SK-N-SH treated with all-trans-retinoic acid at 6 μM for 48 hours (cell line): ENCODE measurements at regions not wholly inside any gene's neighbourhood (a gene's known extent, or its start where the extent isn't known, plus 50 kb on each side); places are given as distances from the start of the nearest gene placed in this dataset.

ENCODE experiments used
- ATAC-seq: fragments of 200-7000 bp; cut with Tn5 transposase; 3 replicates; pipeline ENCODE4 v1.9.1; 2020; ENCODE audit warnings: mild to moderate bottlenecking, moderate library complexity
- ARNTL ChIP-seq: fragments of 450-650 bp; formaldehyde crosslinking; IDR thresholded peaks from 2 replicates; pipeline ENCODE4 v1.5.0; 2020; ENCODE audit warnings: low read depth, mild to moderate bottlenecking, moderate library complexity, borderline replicate concordance
- BACH2 ChIP-seq: fragments of 250-450 bp; sonication (Bioruptor Pico); IDR thresholded peaks from 2 replicates; pipeline ENCODE4 v1.9.0; 2021; ENCODE audit warnings: mild to moderate bottlenecking, borderline replicate concordance
- ESRRG ChIP-seq: fragments of 250-450 bp; sonication (Bioruptor Pico); IDR thresholded peaks from 2 replicates; pipeline ENCODE4 v1.6.1; 2021; ENCODE audit warnings: mild to moderate bottlenecking
- GLIS3 ChIP-seq: fragments of 250-450 bp; sonication (Bioruptor Pico); IDR thresholded peaks from 2 replicates; pipeline ENCODE4 v1.5.0; 2020; ENCODE audit warnings: mild to moderate bottlenecking, moderate library complexity
- ISL1 ChIP-seq: fragments of 250-450 bp; sonication (Bioruptor Pico); IDR thresholded peaks from 2 replicates; pipeline ENCODE4 v2.1.2; 2022; ENCODE audit warnings: mild to moderate bottlenecking, moderate library complexity
- OSR1 ChIP-seq: fragments of 250-450 bp; sonication (Bioruptor Pico); IDR thresholded peaks from 2 replicates; pipeline ENCODE4 v1.8.0; 2022; ENCODE audit warnings: moderate library complexity, mild to moderate bottlenecking, inconsistent platforms
- PPARA ChIP-seq: fragments of 250-450 bp; sonication (Bioruptor Pico); IDR thresholded peaks from 2 replicates; pipeline ENCODE4 v1.5.0; 2020; ENCODE audit warnings: mild to moderate bottlenecking, borderline replicate concordance
- RARB ChIP-seq: fragments of 250-450 bp; sonication (Bioruptor Pico); IDR thresholded peaks from 2 replicates; pipeline ENCODE4 v1.8.0; 2021; ENCODE audit warnings: mild to moderate bottlenecking, moderate library complexity
- SNAI2 ChIP-seq: fragments of 250-450 bp; sonication (Bioruptor Pico); IDR thresholded peaks from 2 replicates; pipeline ENCODE4 v1.5.0; 2020; ENCODE audit warnings: mild to moderate bottlenecking, moderate library complexity
- TCF4 ChIP-seq: fragments of 250-450 bp; sonication (Bioruptor Pico); IDR thresholded peaks from 2 replicates; pipeline ENCODE4 v1.8.0; 2021; ENCODE audit warnings: mild to moderate bottlenecking, moderate library complexity, borderline replicate concordance
- TOX ChIP-seq: fragments of 250-450 bp; sonication (Bioruptor Pico); IDR thresholded peaks from 2 replicates; pipeline ENCODE4 v1.8.0; 2021; ENCODE audit warnings: mild to moderate bottlenecking, moderate library complexity, borderline replicate concordance
- ZC3H10 ChIP-seq: fragments of 250-450 bp; sonication (Bioruptor Pico); IDR thresholded peaks from 2 replicates; pipeline ENCODE4 v1.5.1; 2021; ENCODE audit warnings: mild to moderate bottlenecking, moderate library complexity
- ZFP3 ChIP-seq: fragments of 250-450 bp; sonication (Bioruptor Pico); IDR thresholded peaks from 2 replicates; pipeline ENCODE4 v1.5.0; 2020; ENCODE audit warnings: mild to moderate bottlenecking, moderate library complexity
- ZNF565 ChIP-seq: fragments of 450-650 bp; formaldehyde crosslinking; conservative IDR thresholded peaks from 2 replicates; pipeline ENCODE4 v1.5.0; 2020; ENCODE audit warnings: low read depth, mild to moderate bottlenecking, moderate library complexity
- ZNF70 ChIP-seq: fragments of 450-650 bp; formaldehyde crosslinking; IDR thresholded peaks from 2 replicates; pipeline ENCODE4 v1.5.0; 2020; ENCODE audit warnings: mild to moderate bottlenecking, moderate library complexity
- ZNF8 ChIP-seq: fragments of 450-650 bp; formaldehyde crosslinking; IDR thresholded peaks from 2 replicates; pipeline ENCODE4 v1.5.0; 2020; ENCODE audit warnings: mild to moderate bottlenecking, moderate library complexity
- TF ChIP-seq, protein P1 (sequence below): fragments of 250-450 bp; sonication (Bioruptor Pico); IDR thresholded peaks from 2 replicates; pipeline ENCODE4 v1.5.1; 2020; ENCODE audit warnings: low read depth, mild to moderate bottlenecking, moderate library complexity
- TF ChIP-seq, protein P2 (sequence below): fragments of 250-450 bp; sonication (Bioruptor Pico); IDR thresholded peaks from 2 replicates; pipeline ENCODE4 v1.5.0; 2020; ENCODE audit warnings: mild to moderate bottlenecking, moderate library complexity
- TF ChIP-seq, protein P3 (sequence below): fragments of 250-450 bp; sonication (Bioruptor Pico); IDR thresholded peaks from 2 replicates; pipeline ENCODE4 v1.8.0; 2020; ENCODE audit warnings: mild to moderate bottlenecking, moderate library complexity, borderline replicate concordance

DNA sequence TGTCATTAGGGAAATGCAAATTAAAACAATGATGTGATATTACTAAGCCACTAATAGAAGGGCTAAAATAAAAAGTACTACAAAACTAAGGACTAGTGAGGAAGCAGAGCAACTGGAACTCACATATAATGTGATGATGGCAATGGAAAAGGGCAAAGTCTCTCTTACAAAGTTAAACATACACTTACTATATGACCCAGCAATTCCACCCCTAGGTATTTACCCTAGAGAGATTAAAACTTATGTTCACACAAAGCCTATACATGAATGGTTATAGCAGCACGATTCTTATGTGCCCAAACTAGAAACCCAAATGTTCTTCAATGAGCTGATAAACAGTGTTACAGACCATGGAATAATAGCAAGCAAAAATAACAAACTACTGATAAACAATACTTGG lies 643.7 kb downstream of the TLE1 start:
- TF ChIP-seq ZNF8 (CRISPR knock-in tag) (no peak), OSR1 (CRISPR knock-in tag) (no peak), PPARA (CRISPR knock-in tag) (no peak), SNAI2 (no peak), ZFP3 (CRISPR knock-in tag) (no peak), ESRRG (CRISPR knock-in tag) (no peak), TOX (no peak), ZNF70 (CRISPR knock-in tag) (no peak), ISL1 (CRISPR knock-in tag) (no peak)
- TF ChIP-seq, protein P1, sequence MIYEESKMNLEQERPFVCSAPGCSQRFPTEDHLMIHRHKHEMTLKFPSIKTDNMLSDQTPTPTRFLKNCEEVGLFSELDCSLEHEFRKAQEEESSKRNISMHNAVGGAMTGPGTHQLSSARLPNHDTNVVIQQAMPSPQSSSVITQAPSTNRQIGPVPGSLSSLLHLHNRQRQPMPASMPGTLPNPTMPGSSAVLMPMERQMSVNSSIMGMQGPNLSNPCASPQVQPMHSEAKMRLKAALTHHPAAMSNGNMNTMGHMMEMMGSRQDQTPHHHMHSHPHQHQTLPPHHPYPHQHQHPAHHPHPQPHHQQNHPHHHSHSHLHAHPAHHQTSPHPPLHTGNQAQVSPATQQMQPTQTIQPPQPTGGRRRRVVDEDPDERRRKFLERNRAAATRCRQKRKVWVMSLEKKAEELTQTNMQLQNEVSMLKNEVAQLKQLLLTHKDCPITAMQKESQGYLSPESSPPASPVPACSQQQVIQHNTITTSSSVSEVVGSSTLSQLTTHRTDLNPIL, result no peak
- TF ChIP-seq, protein P2, sequence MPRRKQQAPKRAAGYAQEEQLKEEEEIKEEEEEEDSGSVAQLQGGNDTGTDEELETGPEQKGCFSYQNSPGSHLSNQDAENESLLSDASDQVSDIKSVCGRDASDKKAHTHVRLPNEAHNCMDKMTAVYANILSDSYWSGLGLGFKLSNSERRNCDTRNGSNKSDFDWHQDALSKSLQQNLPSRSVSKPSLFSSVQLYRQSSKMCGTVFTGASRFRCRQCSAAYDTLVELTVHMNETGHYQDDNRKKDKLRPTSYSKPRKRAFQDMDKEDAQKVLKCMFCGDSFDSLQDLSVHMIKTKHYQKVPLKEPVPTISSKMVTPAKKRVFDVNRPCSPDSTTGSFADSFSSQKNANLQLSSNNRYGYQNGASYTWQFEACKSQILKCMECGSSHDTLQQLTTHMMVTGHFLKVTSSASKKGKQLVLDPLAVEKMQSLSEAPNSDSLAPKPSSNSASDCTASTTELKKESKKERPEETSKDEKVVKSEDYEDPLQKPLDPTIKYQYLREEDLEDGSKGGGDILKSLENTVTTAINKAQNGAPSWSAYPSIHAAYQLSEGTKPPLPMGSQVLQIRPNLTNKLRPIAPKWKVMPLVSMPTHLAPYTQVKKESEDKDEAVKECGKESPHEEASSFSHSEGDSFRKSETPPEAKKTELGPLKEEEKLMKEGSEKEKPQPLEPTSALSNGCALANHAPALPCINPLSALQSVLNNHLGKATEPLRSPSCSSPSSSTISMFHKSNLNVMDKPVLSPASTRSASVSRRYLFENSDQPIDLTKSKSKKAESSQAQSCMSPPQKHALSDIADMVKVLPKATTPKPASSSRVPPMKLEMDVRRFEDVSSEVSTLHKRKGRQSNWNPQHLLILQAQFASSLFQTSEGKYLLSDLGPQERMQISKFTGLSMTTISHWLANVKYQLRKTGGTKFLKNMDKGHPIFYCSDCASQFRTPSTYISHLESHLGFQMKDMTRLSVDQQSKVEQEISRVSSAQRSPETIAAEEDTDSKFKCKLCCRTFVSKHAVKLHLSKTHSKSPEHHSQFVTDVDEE (CRISPR knock-in tag), result no peak
- TF ChIP-seq, protein P3, sequence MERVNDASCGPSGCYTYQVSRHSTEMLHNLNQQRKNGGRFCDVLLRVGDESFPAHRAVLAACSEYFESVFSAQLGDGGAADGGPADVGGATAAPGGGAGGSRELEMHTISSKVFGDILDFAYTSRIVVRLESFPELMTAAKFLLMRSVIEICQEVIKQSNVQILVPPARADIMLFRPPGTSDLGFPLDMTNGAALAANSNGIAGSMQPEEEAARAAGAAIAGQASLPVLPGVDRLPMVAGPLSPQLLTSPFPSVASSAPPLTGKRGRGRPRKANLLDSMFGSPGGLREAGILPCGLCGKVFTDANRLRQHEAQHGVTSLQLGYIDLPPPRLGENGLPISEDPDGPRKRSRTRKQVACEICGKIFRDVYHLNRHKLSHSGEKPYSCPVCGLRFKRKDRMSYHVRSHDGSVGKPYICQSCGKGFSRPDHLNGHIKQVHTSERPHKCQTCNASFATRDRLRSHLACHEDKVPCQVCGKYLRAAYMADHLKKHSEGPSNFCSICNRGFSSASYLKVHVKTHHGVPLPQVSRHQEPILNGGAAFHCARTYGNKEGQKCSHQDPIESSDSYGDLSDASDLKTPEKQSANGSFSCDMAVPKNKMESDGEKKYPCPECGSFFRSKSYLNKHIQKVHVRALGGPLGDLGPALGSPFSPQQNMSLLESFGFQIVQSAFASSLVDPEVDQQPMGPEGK (CRISPR knock-in tag), result no peak
- ATAC-seq, result no peak

DNA sequence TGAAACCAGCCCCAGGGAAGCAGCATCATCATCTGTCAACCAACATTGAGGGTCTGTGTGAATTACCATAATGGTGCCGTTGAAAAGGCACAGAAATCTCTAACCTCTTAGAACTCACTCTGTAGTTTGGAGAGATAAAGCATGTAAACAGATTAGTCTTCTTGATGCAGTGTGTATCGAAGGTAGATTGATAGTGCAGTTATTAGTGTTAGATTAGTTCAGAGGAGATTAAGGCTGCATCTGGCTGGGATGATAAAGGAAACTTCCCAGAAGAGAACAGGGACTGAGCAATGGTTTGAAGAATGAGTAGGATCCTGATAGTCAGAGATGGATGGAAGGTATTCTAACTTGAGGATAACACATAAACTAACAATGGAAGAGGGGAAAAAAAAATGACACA lies 651.5 kb downstream of the TLE1 start:
- TF ChIP-seq BACH2 (CRISPR knock-in tag) (no peak), TCF4 (CRISPR knock-in tag) (peak; percentile 39; the same call in 1 of the 2 replicates)
- ATAC-seq, result no peak

DNA sequence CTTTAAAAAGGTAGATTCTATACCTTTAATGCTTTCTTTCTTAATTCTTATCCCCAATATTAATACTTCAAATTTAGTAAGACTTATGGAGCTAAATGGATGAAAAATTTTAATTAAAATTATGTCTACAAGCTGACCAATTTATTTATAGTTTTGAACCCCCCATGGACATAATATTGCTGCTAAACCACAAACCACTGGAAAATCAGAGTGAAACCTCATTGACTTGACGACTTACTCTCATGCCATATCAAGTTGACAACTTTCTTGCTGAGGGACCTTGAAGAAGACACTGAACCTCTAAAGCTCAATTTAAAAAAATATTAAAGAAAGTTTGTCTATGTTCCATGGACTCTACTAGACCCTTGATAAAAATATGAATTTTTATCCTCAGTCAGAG lies 653.7 kb downstream of the TLE1 start:
- TF ChIP-seq TOX (no peak), ZNF70 (CRISPR knock-in tag) (no peak), PPARA (CRISPR knock-in tag) (no peak), ZNF565 (CRISPR knock-in tag) (no peak), ZC3H10 (CRISPR knock-in tag) (no peak), RARB (CRISPR knock-in tag) (no peak), GLIS3 (CRISPR knock-in tag) (no peak), ZFP3 (CRISPR knock-in tag) (no peak), OSR1 (CRISPR knock-in tag) (no peak), BACH2 (CRISPR knock-in tag) (no peak), ARNTL (no peak)
- TF ChIP-seq, protein P1, result no peak
- TF ChIP-seq, protein P2 (CRISPR knock-in tag), result no peak
- TF ChIP-seq, protein P3 (CRISPR knock-in tag), result no peak
- no peak for ATAC-seq
